AML-193 (cell line): ENCODE measurements at regions not wholly inside any gene's neighbourhood (a gene's known extent, or its start where the extent isn't known, plus 50 kb on each side); places are given as distances from the start of the nearest gene placed in this dataset.
"Not testable (repeated sequence)": the region's sequence is repeated elsewhere in the genome, so short reads cannot be mapped to it uniquely, and the experiment has no call there.

Experiments used
- DNase-seq, 2 experiments: peaks; one replicate each; lab custom pipeline; 2025; lab: John Stamatoyannopoulos, UW

- DNase-seq, result no peak
Measured at GRCh38 chrX:19237901-19238300, 105.8 kb upstream of the PDHA1 start.

- DNase-seq, result no peak
Measured at GRCh38 chrX:19243431-19243830, 100.3 kb upstream of the PDHA1 start.

GRCh38 chrX:19244921-19245320 is 98.8 kb upstream of the PDHA1 start:
- DNase-seq, result not testable (repeated sequence)

- DNase-seq, result no peak
Measured at GRCh38 chrX:19245711-19246269, 97.9 kb upstream of the PDHA1 start.

GRCh38 chrX:19256986-19257385 is 86.7 kb upstream of the PDHA1 start:
- DNase-seq, result no peak

GRCh38 chrX:19261026-19261425 is 82.7 kb upstream of the PDHA1 start:
- DNase-seq, result not testable (repeated sequence)

- no peak for DNase-seq
Measured at GRCh38 chrX:19270727-19271126, 73.0 kb upstream of the PDHA1 start.

- no peak for DNase-seq
Measured at GRCh38 chrX:19272452-19272851, 71.3 kb upstream of the PDHA1 start.

GRCh38 chrX:19280636-19281035 is 63.1 kb upstream of the PDHA1 start:
- no peak for DNase-seq

GRCh38 chrX:19281256-19281655 is 62.5 kb upstream of the PDHA1 start:
- DNase-seq, result no peak

- DNase-seq, result no peak
Measured at GRCh38 chrX:19283597-19284339, 60.0 kb upstream of the PDHA1 start.

GRCh38 chrX:19285857-19286256 is 57.9 kb upstream of the PDHA1 start:
- no peak for DNase-seq

GRCh38 chrX:19291086-19291485 is 52.6 kb upstream of the PDHA1 start:
- no peak for DNase-seq

GRCh38 chrX:19293606-19294325 is 50.0 kb upstream of the PDHA1 start:
- no peak for DNase-seq
